ENCODE measurements at regions not wholly inside any gene's neighbourhood (a gene's known extent, or its start where the extent isn't known, plus 50 kb on each side); places are given as distances from the start of the nearest gene placed in this dataset.

DNA sequence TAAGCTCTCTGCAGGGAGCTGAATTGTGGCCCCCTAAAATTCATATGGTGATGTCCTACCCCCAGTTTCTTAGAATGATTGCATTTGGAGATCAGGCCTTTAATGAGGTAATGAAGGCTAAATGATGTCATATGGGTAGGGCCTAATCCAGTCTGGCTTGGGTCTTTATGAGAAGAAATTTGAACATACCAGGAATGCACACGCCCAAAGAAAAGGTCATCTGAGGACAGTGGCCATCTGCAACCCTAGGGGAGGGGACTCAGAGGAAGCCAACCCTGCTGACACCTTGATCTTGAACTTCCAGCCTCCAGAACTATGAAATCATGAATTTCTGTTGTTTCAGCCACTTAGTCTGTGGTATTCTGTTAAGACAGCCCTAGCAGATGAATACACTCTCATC, 426.7 kb downstream of the EPHA4 start:
- DNase-seq (ENCODE audit: low spot score), result no peak

DNA sequence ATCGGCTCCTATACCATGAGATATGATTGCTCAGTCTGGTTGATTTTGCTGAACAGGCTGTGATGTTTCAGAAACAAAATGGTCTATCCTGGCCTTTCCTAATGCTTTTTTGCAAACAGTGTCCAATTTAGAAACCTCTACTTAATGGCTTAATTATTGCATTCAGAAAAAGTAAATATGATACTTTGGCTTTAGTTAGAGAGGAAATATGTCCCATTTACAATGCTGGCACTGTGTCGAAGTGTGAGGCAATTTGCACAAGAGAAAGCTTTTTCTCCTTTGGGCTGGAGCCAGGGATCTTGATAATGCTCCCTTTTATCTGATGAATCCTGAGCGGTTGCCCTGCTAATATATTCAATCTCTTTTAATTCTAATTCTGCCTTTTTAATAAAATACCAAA, 418.9 kb downstream of the EPHA4 start:
- no peak for DNase-seq (ENCODE audit: low spot score)

DNA sequence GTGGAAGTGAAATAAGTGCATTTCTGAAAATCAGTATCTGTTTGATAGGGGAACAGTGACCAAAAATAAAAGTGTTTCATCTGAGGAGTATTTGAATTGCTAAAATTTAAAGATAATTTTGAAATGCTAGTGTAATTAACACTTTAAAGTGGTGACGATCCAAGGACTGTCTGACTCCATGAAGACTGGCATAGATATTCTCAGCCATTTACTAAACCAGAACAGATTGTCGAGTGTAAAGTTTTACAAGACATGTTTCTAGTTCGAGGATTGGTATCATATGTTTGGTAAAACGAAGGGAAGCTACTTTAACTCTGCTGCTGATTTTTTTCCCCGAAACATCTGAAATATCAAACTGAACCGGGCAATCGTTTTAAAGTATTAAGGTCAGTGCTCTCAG, 417.9 kb downstream of the EPHA4 start:
- DNase-seq (ENCODE audit: low spot score), result no peak

DNA sequence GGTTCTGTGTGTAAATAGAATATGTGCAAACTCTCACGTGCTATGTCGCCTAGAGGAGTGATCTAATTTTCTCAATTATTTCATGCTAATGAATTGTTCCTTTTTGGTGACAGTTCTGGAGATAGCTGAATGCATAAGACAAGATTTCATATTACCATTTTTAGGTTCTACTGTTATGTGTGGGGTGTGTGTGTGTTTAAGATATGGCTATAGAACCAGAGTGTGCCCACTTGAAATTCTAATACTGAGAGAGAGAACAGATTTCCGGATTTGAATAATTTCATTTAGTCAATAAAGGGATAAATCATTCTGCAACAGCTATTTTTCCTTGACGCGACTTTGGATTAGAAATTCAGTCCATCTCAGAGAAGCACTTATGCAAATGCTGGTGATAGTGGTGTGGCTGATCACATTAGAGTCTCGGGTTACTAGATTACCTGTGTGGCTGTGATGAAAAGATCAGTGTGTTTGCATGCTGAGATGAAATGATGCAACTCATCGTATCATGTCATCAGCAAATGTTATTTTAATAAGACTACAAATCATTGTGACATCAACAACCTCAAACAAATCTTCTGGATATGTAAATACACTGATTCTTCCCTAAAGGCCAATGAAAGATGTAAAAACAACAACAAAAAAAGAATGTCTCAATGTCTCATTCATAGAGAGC, 415.9 kb downstream of the EPHA4 start:
- DNase-seq (ENCODE audit: low spot score), result no peak

DNA sequence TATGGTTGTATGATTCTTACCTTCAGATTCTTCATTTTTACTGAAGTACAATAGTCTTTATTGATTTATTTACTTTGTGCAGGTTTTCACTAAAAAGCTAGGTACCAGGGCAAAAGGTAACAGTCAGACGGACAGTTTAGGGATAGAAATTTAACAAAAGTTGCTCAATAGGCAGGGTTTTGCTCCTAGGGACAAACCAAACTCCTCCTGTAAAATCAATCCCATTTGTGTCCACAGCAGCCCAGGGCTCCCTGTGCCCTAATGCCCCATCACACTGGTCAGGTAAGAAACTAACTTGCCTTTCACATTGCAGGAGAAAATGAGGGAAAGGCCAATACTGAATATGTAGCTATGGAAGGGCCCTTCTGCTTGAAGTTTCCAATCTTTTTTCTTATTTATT, 410.9 kb downstream of the EPHA4 start:
- DNase-seq (ENCODE audit: low spot score), result no peak

DNA sequence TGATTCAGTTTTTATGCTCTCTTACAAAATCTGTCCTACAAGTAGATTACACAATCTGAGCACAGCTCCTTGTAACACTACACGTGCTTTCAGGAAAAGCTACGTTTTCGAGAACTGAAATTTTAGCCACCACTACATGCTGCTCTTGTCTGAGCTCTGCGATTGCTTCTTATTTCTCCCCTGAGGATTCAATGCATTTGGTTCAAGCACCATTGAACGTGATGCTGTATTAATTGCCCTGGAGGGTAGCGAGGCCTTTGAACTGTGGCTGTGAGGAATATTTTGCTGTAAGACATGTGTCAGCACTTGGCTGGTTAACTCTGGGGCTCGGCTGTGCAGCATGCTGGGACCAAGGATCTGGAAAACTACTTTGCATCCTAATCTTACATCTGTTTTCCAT, 405.8 kb downstream of the EPHA4 start:
- no peak for DNase-seq (ENCODE audit: low spot score)

DNA sequence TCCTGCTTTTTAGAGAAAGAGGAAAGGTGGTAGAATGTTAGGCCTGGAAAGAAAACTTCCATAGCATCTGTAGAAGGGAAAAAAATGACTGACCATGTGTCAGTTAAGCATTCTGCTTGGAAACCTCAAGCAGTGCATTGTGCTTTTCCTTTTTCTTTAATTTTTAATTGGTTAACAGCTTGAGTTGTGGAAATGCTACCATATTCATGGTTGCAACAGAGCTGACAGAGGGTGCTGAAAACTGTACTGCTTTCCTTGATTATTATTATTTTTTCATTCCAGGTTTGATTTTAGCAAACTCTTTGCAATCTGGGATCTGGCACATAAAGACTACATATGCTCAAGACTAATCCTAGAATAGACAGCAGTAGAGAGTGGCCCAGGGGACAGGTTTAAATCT, 404.5 kb downstream of the EPHA4 start:
- DNase-seq (ENCODE audit: low spot score), result no peak

DNA sequence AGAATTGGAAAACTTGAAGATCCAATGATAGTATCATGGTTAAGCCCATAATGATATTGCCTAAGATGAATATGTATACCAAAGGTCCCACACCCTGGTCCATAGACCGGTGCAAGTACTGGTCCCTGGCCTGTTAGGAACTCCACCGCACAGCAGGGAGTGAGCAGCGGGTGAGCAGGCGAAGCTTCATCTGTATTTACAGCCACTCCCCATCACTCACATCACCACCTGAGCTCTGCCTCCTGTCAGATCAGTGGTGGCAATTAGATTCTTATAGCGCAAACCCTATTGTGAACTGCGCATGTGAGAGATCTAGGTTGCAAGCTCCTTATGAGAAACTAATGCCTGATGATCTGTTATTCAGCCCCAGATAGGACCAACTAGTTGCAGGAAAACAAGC, 402.4 kb downstream of the EPHA4 start:
- no peak for DNase-seq (ENCODE audit: low spot score)

DNA sequence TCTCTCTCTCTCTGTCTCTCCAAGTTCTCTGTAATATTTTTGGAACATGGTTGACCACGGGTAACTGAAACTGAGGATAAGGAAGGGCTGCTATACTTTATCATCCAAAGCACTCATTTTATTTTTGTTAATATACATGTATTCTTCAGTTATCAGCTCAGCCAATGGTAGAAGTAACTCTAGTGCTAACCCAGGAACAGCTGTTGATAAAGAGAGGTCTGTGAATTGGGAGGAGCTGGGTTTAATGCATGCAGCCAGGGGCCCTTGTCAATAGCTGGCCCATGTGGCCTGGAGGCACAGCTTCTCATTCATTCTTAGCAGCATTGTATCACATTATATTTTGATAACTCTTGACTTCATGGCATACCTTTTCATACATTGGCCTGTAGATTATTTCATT, 401.6 kb downstream of the EPHA4 start:
- no peak for DNase-seq (ENCODE audit: low spot score)

DNA sequence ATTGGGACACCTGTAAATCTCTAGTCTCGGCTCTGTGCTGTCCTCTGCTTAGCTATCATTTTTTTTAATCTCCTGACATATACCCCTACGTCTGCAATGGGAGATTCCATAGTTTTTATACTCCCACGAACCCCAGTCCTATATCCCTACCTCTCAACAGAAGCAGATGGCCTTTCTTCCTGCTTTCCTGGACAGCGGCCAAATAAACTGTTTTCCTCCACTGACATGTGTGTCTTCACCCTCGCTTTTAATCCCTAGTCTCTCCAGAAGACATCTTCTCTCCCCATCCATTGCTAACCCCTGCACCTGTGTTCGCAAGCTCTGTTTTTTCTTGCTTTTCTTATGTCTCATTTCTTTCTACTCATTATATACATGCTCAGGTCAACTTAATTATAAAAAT, 395.4 kb downstream of the EPHA4 start:
- DNase-seq (ENCODE audit: low spot score), result no peak

DNA sequence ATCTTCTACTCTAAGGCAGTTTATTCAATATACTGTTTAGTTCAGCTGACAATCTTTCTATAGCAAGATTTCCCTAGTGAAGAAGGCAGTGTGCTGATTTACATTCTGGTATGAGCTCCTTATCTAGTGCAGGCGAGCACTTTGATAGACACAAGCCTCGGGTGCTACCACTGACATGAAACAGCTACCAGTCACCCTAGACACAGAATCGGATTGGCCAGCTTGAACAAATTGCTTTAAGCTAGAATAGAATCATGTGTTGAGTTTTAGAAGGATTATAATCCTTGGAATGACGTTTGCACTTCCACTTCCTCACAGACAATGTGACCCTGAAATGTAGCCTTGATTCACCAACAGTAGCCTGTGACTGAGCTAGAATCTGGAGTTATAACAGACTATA, 394.0 kb downstream of the EPHA4 start:
- no peak for DNase-seq (ENCODE audit: low spot score)

DNA sequence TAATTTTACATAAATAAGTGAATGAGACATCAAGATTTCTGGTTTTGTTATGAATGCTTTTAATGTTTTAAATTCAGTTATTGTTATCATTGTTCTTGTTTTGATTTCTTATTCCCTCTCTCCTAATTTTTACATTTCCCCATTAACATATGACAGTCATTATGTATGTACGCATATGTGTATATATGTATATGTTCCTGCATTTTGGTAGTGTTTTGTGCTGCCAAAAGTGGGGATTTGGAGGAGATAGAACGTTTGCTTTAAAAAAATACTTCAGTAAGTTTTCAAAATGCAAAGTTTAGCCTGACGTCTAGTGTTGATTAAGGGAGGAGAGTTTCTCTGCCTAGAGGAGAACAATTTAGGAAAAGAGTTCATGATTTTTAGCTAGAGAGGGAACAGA, 385.2 kb downstream of the EPHA4 start:
- DNase-seq (ENCODE audit: low spot score), result no peak

DNA sequence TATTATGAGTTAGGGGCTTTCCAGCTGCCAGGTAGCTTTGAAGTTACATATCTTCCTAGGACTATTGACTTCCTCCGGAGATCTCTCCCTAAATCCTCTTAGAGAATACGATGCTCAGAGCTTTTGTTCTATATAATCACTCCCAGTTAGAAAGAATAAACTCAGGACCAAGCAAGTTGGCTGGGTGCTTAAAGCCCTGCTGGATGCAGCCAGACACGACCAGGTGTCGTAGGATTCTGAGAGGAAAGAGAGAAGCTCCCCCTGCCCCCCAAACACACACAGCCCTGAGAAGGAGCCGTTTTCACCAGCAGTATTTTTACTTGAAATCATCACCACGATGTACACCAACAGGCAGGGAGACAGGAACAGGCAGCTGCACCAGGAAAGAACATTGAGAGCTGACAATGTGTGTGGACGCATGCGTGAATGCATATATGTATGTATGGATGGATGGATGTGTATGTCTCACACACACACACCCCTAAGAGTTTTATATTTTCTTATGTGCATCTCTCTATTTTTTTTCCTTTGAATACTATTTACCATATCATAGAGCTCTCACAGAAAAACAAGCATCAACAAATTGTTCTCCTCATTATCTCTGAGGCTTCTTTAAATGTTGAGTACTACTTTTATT, 382.6 kb downstream of the EPHA4 start:
- no peak for DNase-seq (ENCODE audit: low spot score)

DNA sequence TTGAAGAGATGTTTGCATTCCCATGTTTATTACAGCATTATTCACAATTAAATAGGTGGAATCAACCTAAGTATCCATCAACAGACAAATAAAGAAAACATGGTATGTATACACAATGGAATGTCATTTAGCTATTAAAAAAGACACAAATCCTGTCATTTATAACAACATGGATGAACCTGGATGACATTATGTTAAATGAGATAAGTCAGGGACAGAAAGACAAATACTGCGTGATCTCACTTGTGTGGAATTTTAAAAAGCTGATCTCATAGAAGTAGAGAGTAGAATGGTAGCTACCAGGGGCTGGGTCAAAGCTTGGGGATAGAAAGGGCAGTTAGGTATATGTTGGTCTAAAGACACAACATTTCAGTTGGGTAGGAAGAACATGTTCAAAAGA, 376.3 kb downstream of the EPHA4 start:
- DNase-seq (ENCODE audit: low spot score), result no peak

DNA sequence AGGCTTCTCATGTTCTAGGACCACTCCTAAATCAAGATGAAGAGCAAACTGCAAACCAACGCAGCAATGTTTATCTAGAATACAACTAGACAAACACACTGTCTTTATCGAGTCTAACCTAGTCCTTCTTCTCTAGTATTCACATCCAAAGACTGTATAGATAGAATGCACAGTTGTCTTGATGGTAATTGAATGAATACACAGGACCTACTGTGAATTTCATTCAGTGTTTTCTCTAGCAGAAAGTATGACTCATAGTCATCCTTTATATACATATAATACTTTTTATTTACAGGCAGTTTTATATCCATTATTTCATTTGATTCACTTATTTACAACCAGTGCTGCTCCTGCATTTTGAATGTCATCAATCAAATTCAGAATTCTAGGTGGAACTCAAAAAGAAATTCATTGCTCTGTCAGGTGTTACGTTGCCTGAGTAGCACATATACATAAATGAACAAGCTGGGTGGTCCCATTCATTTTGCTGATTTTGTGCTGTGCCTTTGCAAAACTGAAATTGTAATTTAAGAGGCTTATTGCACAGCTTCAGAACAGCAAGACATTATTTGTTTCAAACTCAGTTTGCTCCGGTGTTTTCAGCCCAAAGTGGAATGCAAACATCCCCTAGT, 374.8 kb downstream of the EPHA4 start:
- no peak for DNase-seq (ENCODE audit: low spot score)

DNA sequence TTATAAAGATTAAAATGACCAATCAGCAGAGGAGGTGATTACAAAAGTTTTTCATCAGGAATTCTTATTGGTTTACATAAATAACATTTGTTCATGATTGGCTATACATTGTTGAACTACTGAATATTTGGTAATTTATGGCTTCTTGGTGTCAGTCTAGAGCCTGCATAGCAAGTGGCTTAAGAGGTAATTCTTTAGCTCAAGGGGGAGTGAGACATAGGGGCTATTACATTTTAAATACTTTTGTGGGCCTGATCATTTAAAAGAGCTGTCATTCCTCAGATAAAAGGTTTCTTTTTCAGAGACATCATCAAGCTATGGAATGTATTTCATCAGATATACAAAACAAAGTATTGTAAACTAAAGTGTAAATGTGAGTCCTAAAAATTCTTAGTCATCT, 373.8 kb downstream of the EPHA4 start:
- no peak for DNase-seq (ENCODE audit: low spot score)

DNA sequence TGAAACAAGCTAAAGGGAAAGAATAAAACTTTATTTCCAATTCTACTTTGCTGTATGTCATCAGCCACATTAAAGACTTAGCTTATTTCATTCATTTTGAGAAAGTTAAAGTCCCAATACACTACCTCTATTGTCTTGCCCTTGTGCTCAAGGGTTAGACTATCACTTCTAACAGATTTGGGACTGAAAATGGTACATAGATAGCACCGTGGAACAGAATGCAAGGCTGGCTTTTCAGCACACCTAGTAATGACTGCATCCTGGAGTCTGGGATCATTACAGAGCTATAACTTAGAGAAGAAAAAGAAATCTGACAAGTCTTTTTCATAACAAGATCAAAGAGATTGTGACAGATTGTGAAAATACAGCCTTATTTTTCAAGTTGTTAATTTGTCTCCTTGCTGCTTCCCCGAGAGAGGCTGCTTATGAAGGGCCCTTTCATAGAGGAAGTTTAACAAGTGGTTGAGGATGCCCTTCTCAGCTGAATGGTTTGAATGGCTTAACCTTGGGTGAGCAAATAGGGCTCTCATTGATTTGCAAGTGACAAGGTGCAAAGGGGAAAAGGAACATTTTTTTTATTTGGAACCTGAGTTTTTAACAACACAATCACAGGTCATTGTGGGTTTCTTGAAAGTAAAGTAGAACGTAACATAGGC, 371.8 kb downstream of the EPHA4 start:
- DNase-seq (ENCODE audit: low spot score), result no peak

DNA sequence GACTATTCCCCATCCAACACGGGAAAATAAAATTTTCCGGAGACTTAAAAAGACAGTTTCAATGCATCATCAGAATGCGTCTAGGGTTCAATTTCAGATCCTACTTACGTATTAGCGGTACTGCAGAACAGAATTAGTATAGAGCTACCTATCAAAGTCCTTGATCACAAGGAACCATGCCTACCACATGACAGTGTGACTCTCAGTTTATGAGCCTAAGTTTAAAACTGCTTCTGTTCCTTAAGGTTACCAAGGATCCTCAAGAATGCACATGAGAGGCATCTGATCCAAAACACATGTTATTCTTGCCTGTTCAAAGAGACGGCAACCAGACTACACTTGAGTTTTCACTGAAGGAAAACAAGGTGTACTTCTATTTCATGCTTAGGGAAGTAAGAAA, 369.7 kb downstream of the EPHA4 start:
- DNase-seq (ENCODE audit: low spot score), result no peak

DNA sequence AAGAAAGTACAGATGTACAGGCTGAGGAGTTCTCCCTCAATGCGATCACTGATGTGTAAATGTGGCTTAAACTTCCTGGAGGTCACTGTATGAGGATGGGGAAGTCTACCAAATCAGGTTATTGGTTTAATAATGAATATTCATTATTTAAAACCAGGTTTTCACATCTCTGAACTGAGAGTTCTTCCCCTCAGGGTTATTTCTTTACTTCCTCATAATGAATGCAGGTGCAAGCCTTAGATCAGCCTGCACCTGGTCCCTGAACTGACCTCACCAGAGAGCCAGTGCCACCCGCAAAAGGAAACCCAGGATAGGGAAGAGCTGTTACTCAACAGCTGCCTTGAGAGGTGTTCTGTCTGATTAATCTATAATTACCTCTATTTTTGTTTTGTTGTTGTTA, 369.0 kb downstream of the EPHA4 start:
- DNase-seq (ENCODE audit: low spot score), result no peak

DNA sequence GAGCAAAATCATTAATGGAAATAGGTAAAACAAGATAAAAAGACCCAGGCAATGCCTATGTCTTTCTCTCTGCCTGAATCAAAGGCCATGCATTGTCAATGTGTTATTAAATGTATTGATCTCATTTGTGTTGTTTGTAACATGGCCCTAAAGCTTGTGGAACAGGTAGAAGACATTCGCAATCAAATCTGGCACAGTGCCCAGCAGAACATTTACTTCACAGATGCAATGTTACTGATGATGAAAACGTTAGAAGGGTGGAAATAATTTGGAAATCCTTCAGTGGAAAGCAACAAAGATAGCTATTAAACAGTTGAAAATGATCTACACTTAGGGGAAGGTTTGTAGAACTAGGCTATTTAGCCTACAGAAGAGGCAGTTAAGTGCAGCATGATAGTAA, 368.2 kb downstream of the EPHA4 start:
- DNase-seq (ENCODE audit: low spot score), result no peak

DNA sequence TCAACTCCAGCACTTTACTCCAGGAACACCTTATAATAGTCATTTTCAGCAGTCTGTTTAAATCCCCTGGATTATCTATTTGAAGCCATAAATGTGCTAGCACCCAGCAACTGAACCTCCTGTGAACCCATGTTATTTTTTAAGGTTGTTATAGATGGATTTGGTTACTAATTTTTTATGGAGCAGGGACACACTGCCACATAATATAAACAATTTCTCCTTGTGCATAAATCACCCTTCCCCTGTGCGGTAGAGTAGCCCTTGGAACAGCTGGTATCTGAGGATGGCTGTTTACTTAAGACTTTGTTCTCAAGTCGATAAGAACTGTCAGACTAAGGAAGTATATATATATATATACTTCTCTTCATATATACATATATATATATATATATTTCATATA, 367.4 kb downstream of the EPHA4 start:
- DNase-seq (ENCODE audit: low spot score), result no peak

DNA sequence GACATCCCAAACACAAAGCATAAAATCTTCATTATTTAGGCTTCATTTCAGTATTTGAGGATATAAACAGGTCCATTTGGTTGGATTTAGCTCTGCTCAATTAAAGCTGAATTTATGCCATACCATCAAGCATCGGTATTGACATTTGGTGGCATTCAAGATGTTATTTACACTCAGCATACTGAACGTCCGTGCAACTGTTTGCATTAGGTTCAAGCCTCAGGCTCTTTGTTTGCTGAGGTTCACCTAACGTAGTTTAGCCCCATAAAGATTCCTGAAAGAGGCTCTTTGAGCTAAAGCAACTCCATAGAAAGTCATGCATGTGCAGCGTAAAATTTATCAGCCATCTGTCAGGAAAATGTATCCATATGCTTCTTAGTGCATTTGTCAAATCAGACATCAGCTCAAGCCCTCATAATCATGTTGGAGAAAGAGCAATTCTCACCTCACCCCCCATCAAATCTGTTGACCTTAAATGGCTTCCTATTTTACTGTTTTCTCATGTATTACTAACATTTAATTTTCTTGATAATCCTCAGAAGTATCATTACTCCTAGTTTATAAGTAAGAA, 366.9 kb downstream of the EPHA4 start:
- no peak for DNase-seq (ENCODE audit: low spot score)

DNA sequence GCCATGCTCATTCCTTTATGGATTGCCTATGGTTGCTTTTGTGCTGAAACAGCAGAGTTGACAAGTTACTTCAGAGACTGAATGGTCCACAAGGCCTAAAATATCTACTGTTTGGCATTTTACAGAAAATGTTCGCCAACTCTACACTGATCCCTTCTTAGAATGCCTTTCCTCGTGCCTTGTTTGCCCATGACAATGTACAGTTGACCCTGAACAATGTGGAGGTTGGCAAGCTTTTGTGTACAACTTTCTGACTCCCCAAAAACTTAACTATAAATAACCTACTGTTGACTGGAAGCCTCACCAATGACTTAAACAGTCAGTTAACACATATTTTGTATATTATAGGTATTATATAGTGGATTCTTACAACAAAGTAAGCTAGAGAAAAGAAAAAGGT, 361.4 kb downstream of the EPHA4 start:
- DNase-seq (ENCODE audit: low spot score), result no peak
